CD14-positive monocyte (primary cell): ENCODE measurements at regions not wholly inside any gene's neighbourhood (a gene's known extent, or its start where the extent isn't known, plus 50 kb on each side); places are given as distances from the start of the nearest gene placed in this dataset.

Source experiments
- DNase-seq, 3 donors: peaks; one replicate each; pipeline ENCODE4 v3.0.0-alpha.2; 2011 to 2022
- H2AFZ ChIP-seq: 2 replicates; pipeline ENCODE4 v1.6.0; 2012; ENCODE audit warnings: mild to moderate bottlenecking, low read depth, low read length, inconsistent platforms; ENCODE audit not compliant: insufficient read depth, poor library complexity, severe bottlenecking
- H3K27ac ChIP-seq, 2 donors: 1 replicate in 1 of 2; 2 replicates in 1 of 2; pipeline ENCODE4 v1.5.1; 2012 to 2013; ENCODE audit warnings: low read length in 2 of 2, control low read depth in 1 of 2, inconsistent platforms in 1 of 2, low read depth in 1 of 2, mild to moderate bottlenecking in 1 of 2
- H3K27me3 ChIP-seq, 2 donors: one replicate each; pipeline versions ENCODE4 v1.6.0 to v1.6.1; 2011 to 2013; ENCODE audit warnings: low read length in 2 of 2; ENCODE audit not compliant: control insufficient read depth in 2 of 2, insufficient read depth in 2 of 2
- H3K36me3 ChIP-seq, 2 donors: replicated peaks in 1 of 2; 1 replicate in 1 of 2; 2 replicates in 1 of 2; pipeline versions ENCODE4 v1.5.1 to v1.6.1; 2012 to 2013; ENCODE audit warnings: low read length in 2 of 2, control low read depth in 1 of 2, inconsistent platforms in 1 of 2, mild to moderate bottlenecking in 1 of 2; ENCODE audit not compliant: insufficient read depth in 2 of 2, control insufficient read depth in 1 of 2
- H3K4me1 ChIP-seq, 2 donors: 1 replicate in 1 of 2; 2 replicates in 1 of 2; pipeline versions ENCODE4 v1.5.1 to v1.6.1; 2012 to 2013; ENCODE audit warnings: low read length in 2 of 2, control low read depth in 1 of 2, inconsistent platforms in 1 of 2, mild to moderate bottlenecking in 1 of 2, moderate library complexity in 1 of 2; ENCODE audit not compliant: insufficient read depth in 2 of 2, control insufficient read depth in 1 of 2
- H3K4me2 ChIP-seq: replicated peaks from 2 replicates; pipeline ENCODE3; 2012; ENCODE audit warnings: low read length, moderate library complexity, mild to moderate bottlenecking; ENCODE audit not compliant: poor library complexity, severe bottlenecking; ENCODE audit errors: extremely low read depth
- H3K4me3 ChIP-seq, 3 experiments: fragments of 200-600 bp in 1 of 3; sonication (generic) in 1 of 3; replicated peaks in 1 of 3; 1 replicate in 2 of 3; 2 replicates in 1 of 3; pipeline ENCODE4 v1.5.1; 2011 to 2013; ENCODE audit warnings: low read length in 3 of 3, mild to moderate bottlenecking in 3 of 3, control low read depth in 2 of 3, low read depth in 2 of 3, inconsistent platforms in 1 of 3, moderate library complexity in 1 of 3
- H3K79me2 ChIP-seq: 2 replicates; pipeline ENCODE4 v1.6.0; 2012; ENCODE audit warnings: mild to moderate bottlenecking, control low read depth, inconsistent platforms, low read length, moderate library complexity; ENCODE audit not compliant: insufficient read depth
- H3K9ac ChIP-seq: 2 replicates; pipeline ENCODE4 v1.6.0; 2017; ENCODE audit warnings: low read length, mild to moderate bottlenecking; ENCODE audit not compliant: insufficient read depth, poor library complexity, severe bottlenecking
- H3K9me3 ChIP-seq, 2 donors: replicated peaks in 1 of 2; 1 replicate in 1 of 2; 2 replicates in 1 of 2; pipeline versions ENCODE4 v1.5.1 to v1.6.1; 2012 to 2013; ENCODE audit warnings: low read length in 2 of 2, control low read depth in 1 of 2; ENCODE audit not compliant: control insufficient read depth in 1 of 2, insufficient read depth in 1 of 2
- H4K20me1 ChIP-seq: 2 replicates; pipeline ENCODE4 v1.6.0; 2012; ENCODE audit warnings: mild to moderate bottlenecking, low read length, control low read depth, moderate library complexity; ENCODE audit not compliant: insufficient read depth
- H3K27ac Mint-ChIP-seq, 7 donors: one replicate each; pipeline ENCODE4 v1.8.0; 2020; ENCODE audit warnings: mild to moderate bottlenecking in 7 of 7, mixed read lengths in 7 of 7, moderate library complexity in 6 of 7, inconsistent platforms in 2 of 7
- H3K27me3 Mint-ChIP-seq, 3 donors: one replicate each; pipeline ENCODE4 v1.8.0; 2021 to 2022; ENCODE audit warnings: low read depth in 3 of 3, mild to moderate bottlenecking in 3 of 3, mixed read lengths in 3 of 3, moderate library complexity in 3 of 3, inconsistent platforms in 1 of 3
- H3K36me3 Mint-ChIP-seq, 2 donors: one replicate each; pipeline ENCODE4 v1.8.0; 2020; ENCODE audit warnings: mixed read lengths in 2 of 2, inconsistent platforms in 1 of 2, mild to moderate bottlenecking in 1 of 2
- H3K4me1 Mint-ChIP-seq: one replicate; pipeline ENCODE4 v1.8.0; 2020; ENCODE audit warnings: mild to moderate bottlenecking, mixed read lengths
- H3K4me3 Mint-ChIP-seq, 2 donors: one replicate each; pipeline ENCODE4 v1.8.0; 2020; ENCODE audit warnings: mild to moderate bottlenecking in 2 of 2, mixed read lengths in 2 of 2, moderate library complexity in 1 of 2
- H3K9me3 Mint-ChIP-seq, 7 donors: one replicate each; pipeline ENCODE4 v1.8.0; 2020 to 2022; ENCODE audit warnings: mixed read lengths in 7 of 7, mild to moderate bottlenecking in 6 of 7, moderate library complexity in 6 of 7, inconsistent platforms in 2 of 7
- WGBS: methylation state at CpG from one replicate; pipeline ENCODE4 v1.1.5; 2013; ENCODE audit warnings: missing lambda C conversion rate; ENCODE audit not compliant: insufficient coverage; 5-methylcytosine and 5-hydroxymethylcytosine counted together
- intact Hi-C, 2 donors: fragments of 100-400 bp; cut with micrococcal nuclease; formaldehyde crosslinking; loops; one replicate each; pipeline versions ENCODE4 v1.15.0 to v1.15.1; 2023
- TF ChIP-seq, protein P1 (sequence below): fragments of 200-600 bp; IDR thresholded peaks from one replicate; pipeline ENCODE4 v1.8.0; 2022; ENCODE audit warnings: antibody characterized with exemption, mild to moderate bottlenecking

DNA sequence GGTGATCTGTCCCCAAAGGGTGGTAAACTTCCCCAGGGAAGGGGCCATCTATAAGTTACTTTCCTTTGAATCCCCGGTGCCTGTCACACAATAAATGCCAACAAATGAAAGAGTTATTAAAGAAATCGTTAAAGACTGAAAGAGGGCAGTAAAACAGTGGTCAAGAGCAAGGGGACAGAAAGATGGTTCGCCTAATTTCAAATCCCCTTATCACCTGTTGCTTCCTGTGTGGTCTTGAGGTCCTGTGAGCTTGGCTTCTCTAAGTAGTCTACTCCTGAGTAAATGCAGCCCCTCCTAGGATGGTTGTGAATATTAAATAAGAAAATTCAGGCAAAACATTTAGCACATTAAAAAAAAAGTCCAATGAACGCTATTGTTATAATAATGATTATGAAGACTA is 225.7 kb upstream of the ADAMTS9 start:
- H3K9me3 Mint-ChIP-seq: peaks cover 0 to 12% (median 3%) of the 10 kb centered on the region in 7 donors
- H3K27me3 Mint-ChIP-seq: no peaks in the 10 kb centered on the region
- DNase-seq: no peak
- no peak overlapping the region for H2AFZ ChIP-seq
- no peak overlapping the region for H3K27ac ChIP-seq
- WGBS: no CpG with 5 or more reads among the region's 4 CpGs
- H4K20me1 ChIP-seq: no peaks in the 10 kb centered on the region
- no peaks in the 10 kb centered on the region for H3K27me3 ChIP-seq
- H3K4me2 ChIP-seq: no peak overlapping the region
- no peaks in the 10 kb centered on the region for H3K4me1 Mint-ChIP-seq
- intact Hi-C loops: no loop called here
- TF ChIP-seq, protein P1, sequence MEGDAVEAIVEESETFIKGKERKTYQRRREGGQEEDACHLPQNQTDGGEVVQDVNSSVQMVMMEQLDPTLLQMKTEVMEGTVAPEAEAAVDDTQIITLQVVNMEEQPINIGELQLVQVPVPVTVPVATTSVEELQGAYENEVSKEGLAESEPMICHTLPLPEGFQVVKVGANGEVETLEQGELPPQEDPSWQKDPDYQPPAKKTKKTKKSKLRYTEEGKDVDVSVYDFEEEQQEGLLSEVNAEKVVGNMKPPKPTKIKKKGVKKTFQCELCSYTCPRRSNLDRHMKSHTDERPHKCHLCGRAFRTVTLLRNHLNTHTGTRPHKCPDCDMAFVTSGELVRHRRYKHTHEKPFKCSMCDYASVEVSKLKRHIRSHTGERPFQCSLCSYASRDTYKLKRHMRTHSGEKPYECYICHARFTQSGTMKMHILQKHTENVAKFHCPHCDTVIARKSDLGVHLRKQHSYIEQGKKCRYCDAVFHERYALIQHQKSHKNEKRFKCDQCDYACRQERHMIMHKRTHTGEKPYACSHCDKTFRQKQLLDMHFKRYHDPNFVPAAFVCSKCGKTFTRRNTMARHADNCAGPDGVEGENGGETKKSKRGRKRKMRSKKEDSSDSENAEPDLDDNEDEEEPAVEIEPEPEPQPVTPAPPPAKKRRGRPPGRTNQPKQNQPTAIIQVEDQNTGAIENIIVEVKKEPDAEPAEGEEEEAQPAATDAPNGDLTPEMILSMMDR: no peak
- H3K9ac ChIP-seq: no peak overlapping the region
- H3K4me1 ChIP-seq: no peaks in the 10 kb centered on the region
- no peaks in the 10 kb centered on the region for H3K36me3 Mint-ChIP-seq
- H3K79me2 ChIP-seq: no peaks in the 10 kb centered on the region
- H3K27ac Mint-ChIP-seq: no peak overlapping the region
- no peaks in the 10 kb centered on the region for H3K36me3 ChIP-seq
- peaks cover 3 to 8% of the 10 kb centered on the region in 2 donors for H3K9me3 ChIP-seq
- H3K4me3 Mint-ChIP-seq: no peak overlapping the region
- H3K4me3 ChIP-seq: no peak overlapping the region

DNA sequence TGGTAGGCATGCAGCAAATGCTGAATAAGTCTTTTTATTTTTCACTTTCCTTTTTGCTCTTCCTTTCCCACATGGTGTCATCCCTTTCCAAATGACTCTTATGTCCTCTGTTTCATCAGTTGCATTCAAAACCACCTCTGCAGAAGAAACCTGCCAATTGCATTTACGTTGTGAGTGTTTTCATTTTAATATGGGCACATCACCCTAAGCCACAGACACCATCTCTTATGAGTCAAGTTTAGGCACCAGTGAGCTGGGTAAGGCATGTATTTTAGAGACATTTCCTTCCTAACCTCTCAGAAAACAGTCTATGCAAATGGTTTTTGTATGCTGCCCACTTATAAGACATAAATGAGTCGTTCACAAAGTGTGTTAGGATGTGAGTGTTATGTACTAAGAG is 223.3 kb upstream of the ADAMTS9 start:
- Mint-ChIP-seq H3K36me3 (no peaks in the 10 kb centered on the region), H3K9me3 (peaks cover 2 to 14% (median 7%) of the 10 kb centered on the region in 7 donors), H3K4me3 (no peak overlapping the region), H3K27ac (no peak overlapping the region), H3K4me1 (no peaks in the 10 kb centered on the region), H3K27me3 (peaks cover 0 to 3% (median 0%) of the 10 kb centered on the region in 3 donors)
- H3K36me3 ChIP-seq: no peaks in the 10 kb centered on the region
- H3K4me1 ChIP-seq: no peaks in the 10 kb centered on the region
- DNase-seq: no peak
- intact Hi-C loops: no loop called here
- no peak overlapping the region for H2AFZ ChIP-seq
- no peak overlapping the region for H3K4me3 ChIP-seq
- WGBS: no CpG with 5 or more reads among the region's 2 CpGs
- no peaks in the 10 kb centered on the region for H3K79me2 ChIP-seq
- no peak overlapping the region for H3K27ac ChIP-seq
- H3K9me3 ChIP-seq: peaks cover 0 to 8% of the 10 kb centered on the region in 2 donors
- H3K9ac ChIP-seq: no peak overlapping the region
- no peaks in the 10 kb centered on the region for H4K20me1 ChIP-seq
- H3K27me3 ChIP-seq: no peaks in the 10 kb centered on the region
- no peak overlapping the region for H3K4me2 ChIP-seq
- TF ChIP-seq, protein P1: no peak
